SU-DHL-6 (cell line): ENCODE measurements at regions not wholly inside any gene's neighbourhood (a gene's known extent, or its start where the extent isn't known, plus 50 kb on each side); places are given as distances from the start of the nearest gene placed in this dataset.

Experiments used
- CTCF ChIP-seq: fragments of 200-600 bp; sonication (generic); IDR thresholded peaks from one replicate; pipeline ENCODE4 v1.5.1; 2017; ENCODE audit warnings: antibody characterized with exemption, mild to moderate bottlenecking, low read length, moderate library complexity; ENCODE audit not compliant: insufficient read depth, poor library complexity, severe bottlenecking
- EZH2phosphoT487 ChIP-seq: fragments of 200-600 bp; sonication (generic), shearing (Covaris generic); conservative IDR thresholded peaks from 2 replicates; pipeline ENCODE4 v1.6.1; 2018; ENCODE audit warnings: mild to moderate bottlenecking, antibody characterized with exemption, low read length, moderate library complexity, mixed read lengths

GRCh38 chr7:12117170-12117569 is 93.9 kb upstream of the TMEM106B start:
- TF ChIP-seq CTCF (no peak), EZH2phosphoT487 (no peak)
